DOHH2 (cell line): ENCODE measurements at regions not wholly inside any gene's neighbourhood (a gene's known extent, or its start where the extent isn't known, plus 50 kb on each side); places are given as distances from the start of the nearest gene placed in this dataset.
A peak's percentile ranks its signal among the peaks of the same experiment; 100 is the strongest.

ENCODE experiments used
- H3F3A ChIP-seq: fragments of 200-600 bp; sonication (generic), shearing (Covaris generic); 2 replicates; pipeline ENCODE4 v1.6.0; 2016; ENCODE audit warnings: antibody characterized with exemption, mild to moderate bottlenecking; ENCODE audit not compliant: control insufficient read depth, insufficient read depth
- H3K27ac ChIP-seq: fragments of 200-600 bp; sonication (generic); 2 replicates; pipeline ENCODE4 v1.5.1; 2014; ENCODE audit warnings: low read depth, mild to moderate bottlenecking, low read length, moderate library complexity
- H3K27me3 ChIP-seq: fragments of 200-600 bp; sonication (generic); 2 replicates; pipeline ENCODE4 v1.6.1; 2014; ENCODE audit warnings: mild to moderate bottlenecking, low read length, mixed read lengths; ENCODE audit not compliant: control insufficient read depth
- H3K36me3 ChIP-seq: fragments of 200-600 bp; sonication (generic); 2 replicates; pipeline ENCODE4 v1.6.1; 2014; ENCODE audit warnings: mild to moderate bottlenecking, low read length, moderate library complexity, mixed read lengths; ENCODE audit not compliant: control insufficient read depth
- H3K4me1 ChIP-seq: fragments of 200-600 bp; sonication (generic); 2 replicates; pipeline ENCODE4 v1.6.1; 2014; ENCODE audit warnings: mild to moderate bottlenecking, low read length, mixed read lengths; ENCODE audit not compliant: control insufficient read depth
- H3K4me2 ChIP-seq: fragments of 200-600 bp; sonication (generic); 2 replicates; pipeline ENCODE4 v1.6.0; 2014; ENCODE audit warnings: mild to moderate bottlenecking, low read length, moderate library complexity
- H3K4me3 ChIP-seq: fragments of 200-600 bp; sonication (generic); 2 replicates; pipeline ENCODE4 v1.5.1; 2014; ENCODE audit warnings: mild to moderate bottlenecking, low read length, mixed read lengths
- H3K79me2 ChIP-seq: fragments of 200-600 bp; sonication (generic); 2 replicates; pipeline ENCODE4 v1.6.1; 2014; ENCODE audit warnings: mild to moderate bottlenecking, low read length, mixed read lengths; ENCODE audit not compliant: control insufficient read depth
- H3K9me2 ChIP-seq: fragments of 200-600 bp; sonication (generic); replicated peaks from 2 replicates; pipeline ENCODE4 v1.6.1; 2014; ENCODE audit warnings: mild to moderate bottlenecking, low read length, mixed read lengths; ENCODE audit not compliant: control insufficient read depth
- H3K9me3 ChIP-seq: fragments of 200-600 bp; sonication (generic); 2 replicates; pipeline ENCODE4 v1.6.1; 2014; ENCODE audit warnings: antibody characterized with exemption, low read length, mixed read lengths; ENCODE audit not compliant: control insufficient read depth, insufficient read depth
- H4K20me1 ChIP-seq: fragments of 200-600 bp; sonication (generic); 2 replicates; pipeline ENCODE4 v1.6.0; 2014; ENCODE audit warnings: low read depth, mild to moderate bottlenecking, antibody characterized with exemption, low read length, moderate library complexity; ENCODE audit not compliant: control insufficient read depth, insufficient read depth
- CTCF ChIP-seq: fragments of 200-600 bp; sonication (generic); IDR thresholded peaks from one replicate; pipeline ENCODE4 v1.5.1; 2014; ENCODE audit warnings: antibody characterized with exemption, mild to moderate bottlenecking, low read depth, low read length; ENCODE audit not compliant: poor library complexity, severe bottlenecking
- EZH2phosphoT487 ChIP-seq: fragments of 200-600 bp; sonication (generic); IDR thresholded peaks from 2 replicates; pipeline ENCODE4 v1.6.1; 2017; ENCODE audit warnings: borderline replicate concordance, mild to moderate bottlenecking, antibody characterized with exemption, low read length, moderate library complexity, mixed read lengths

GRCh38 chr18:76161983-76162382 is 333.1 kb downstream of the ZNF516 start:
- Histone ChIP-seq H3K27ac (no peak overlapping the region), H3F3A (no peaks in the 10 kb centered on the region), H3K4me2 (peak overlapping the region; percentile 31), H3K4me3 (no peak overlapping the region), H3K9me2 (no peaks in the 10 kb centered on the region; the same call in 1 of the 2 replicates), H3K79me2 (no peaks in the 10 kb centered on the region), H3K9me3 (no peaks in the 10 kb centered on the region), H3K27me3 (no peaks in the 10 kb centered on the region), H4K20me1 (no peaks in the 10 kb centered on the region), H3K36me3 (no peaks in the 10 kb centered on the region), H3K4me1 (peaks cover 12% of the 10 kb centered on the region)
- TF ChIP-seq CTCF = no peak
- no peak for TF ChIP-seq EZH2phosphoT487

- H3F3A ChIP-seq = no peaks in the 10 kb centered on the region
These were observed 341.4 kb downstream of the ZNF516 start for GRCh38 chr18:76153691-76154090.

GRCh38 chr18:76149734-76150133 is 345.3 kb downstream of the ZNF516 start:
- TF ChIP-seq EZH2phosphoT487 = no peak
- no peak for TF ChIP-seq CTCF
- Histone ChIP-seq H3K79me2 (no peaks in the 10 kb centered on the region), H3K9me3 (no peaks in the 10 kb centered on the region), H3K36me3 (no peaks in the 10 kb centered on the region), H3K9me2 (no peaks in the 10 kb centered on the region), H3F3A (no peaks in the 10 kb centered on the region), H3K4me1 (no peaks in the 10 kb centered on the region), H4K20me1 (no peaks in the 10 kb centered on the region), H3K4me2 (no peak overlapping the region), H3K27ac (no peak overlapping the region), H3K27me3 (no peaks in the 10 kb centered on the region), H3K4me3 (no peak overlapping the region)

More at GRCh38 chr18:76153691-76154090, 341.4 kb downstream of the ZNF516 start:
- Histone ChIP-seq H3K4me2 (no peak overlapping the region), H3K4me3 (no peak overlapping the region), H3K36me3 (no peaks in the 10 kb centered on the region), H3K9me3 (no peaks in the 10 kb centered on the region), H3K79me2 (no peaks in the 10 kb centered on the region), H3K27me3 (no peaks in the 10 kb centered on the region), H3K4me1 (no peaks in the 10 kb centered on the region), H4K20me1 (no peaks in the 10 kb centered on the region), H3K27ac (no peak overlapping the region), H3K9me2 (no peaks in the 10 kb centered on the region)
- TF ChIP-seq CTCF (no peak), EZH2phosphoT487 (no peak)

GRCh38 chr18:76149284-76149683 is 345.8 kb downstream of the ZNF516 start:
- H4K20me1 ChIP-seq = no peaks in the 10 kb centered on the region
- no peaks in the 10 kb centered on the region for H3K27me3 ChIP-seq
- no peaks in the 10 kb centered on the region for H3K9me2 ChIP-seq
- H3K4me3 ChIP-seq = no peak overlapping the region
- no peaks in the 10 kb centered on the region for H3K79me2 ChIP-seq
- H3K27ac ChIP-seq = no peak overlapping the region
- no peaks in the 10 kb centered on the region for H3K9me3 ChIP-seq
- H3K4me1 ChIP-seq = no peaks in the 10 kb centered on the region
- no peak for TF ChIP-seq CTCF
- no peaks in the 10 kb centered on the region for H3K36me3 ChIP-seq
- no peak overlapping the region for H3K4me2 ChIP-seq
- H3F3A ChIP-seq = no peaks in the 10 kb centered on the region
